Upper lobe of left lung (tissue), 6 donors: ENCODE measurements at regions not wholly inside any gene's neighbourhood (a gene's known extent, or its start where the extent isn't known, plus 50 kb on each side); places are given as distances from the start of the nearest gene placed in this dataset.
A peak's percentile ranks its signal among the peaks of the same experiment; 100 is the strongest.

ENCODE experiments used
- ATAC-seq, 2 donors: fragments of 200-7000 bp; cut with Tn5 transposase; one replicate each; pipeline ENCODE4 v1.9.1; 2022; ENCODE audit warnings: mild to moderate bottlenecking in 2 of 2, moderate library complexity in 2 of 2; ENCODE audit not compliant: low FRiP score in 2 of 2
- DNase-seq, 2 donors: peaks; one replicate each; pipeline ENCODE4 v3.0.0-alpha.2; 2019 to 2020
- H3K27ac ChIP-seq, 4 donors: fragments of 200-600 bp; sonication (generic); one replicate each; pipeline ENCODE4 v1.5.1; 2016 to 2019
- H3K27me3 ChIP-seq, 4 donors: fragments of 200-600 bp; sonication (generic); one replicate each; pipeline ENCODE4 v1.5.1; 2017 to 2019
- H3K36me3 ChIP-seq, 4 donors: fragments of 200-600 bp; sonication (generic); one replicate each; pipeline ENCODE4 v1.5.1; 2016 to 2019
- H3K4me1 ChIP-seq, 4 donors: fragments of 200-600 bp; sonication (generic); one replicate each; pipeline ENCODE4 v1.5.1; 2018 to 2019
- H3K4me3 ChIP-seq, 4 donors: fragments of 200-600 bp; sonication (generic); one replicate each; pipeline ENCODE4 v1.5.1; 2017 to 2019; ENCODE audit warnings: mild to moderate bottlenecking in 2 of 4, moderate library complexity in 1 of 4
- H3K9me3 ChIP-seq, 4 donors: fragments of 200-600 bp; sonication (generic); one replicate each; pipeline ENCODE4 v1.5.1; 2018 to 2019
- CTCF ChIP-seq, 6 experiments: fragments of 450-650 bp in 4 of 6; fragments of 200-600 bp in 2 of 6; sonication (generic) in 2 of 6; IDR thresholded peaks; one replicate each; pipeline ENCODE4 v1.5.1; 2016 to 2019; ENCODE audit warnings: antibody characterized with exemption in 6 of 6
- EP300 ChIP-seq, 4 donors: sonication (generic); formaldehyde crosslinking; IDR thresholded peaks; one replicate each; pipeline ENCODE4 v1.5.1; 2017; ENCODE audit warnings: antibody characterized with exemption in 4 of 4, control low read depth in 2 of 4
- POLR2A ChIP-seq, 4 donors: fragments of 450-650 bp; IDR thresholded peaks; one replicate each; pipeline ENCODE4 v1.5.1; 2016 to 2017; ENCODE audit warnings: antibody characterized with exemption in 4 of 4, mild to moderate bottlenecking in 2 of 4
- POLR2AphosphoS5 ChIP-seq, 2 donors: sonication (generic); formaldehyde crosslinking; IDR thresholded peaks; one replicate each; pipeline ENCODE4 v1.5.1; 2017; ENCODE audit warnings: antibody characterized with exemption in 2 of 2
- WGBS, 2 donors: methylation state at CpG; one replicate each; pipeline ENCODE4 v1.1.5; 2017 to 2018; 5-methylcytosine and 5-hydroxymethylcytosine counted together
- donor health status: DM: no; HTN: no; CAD: no; lungs with moderate emphysema.
- donor health status: DM: no; HTN: yes; CAD: no; lungs with severe emphysema.

DNA sequence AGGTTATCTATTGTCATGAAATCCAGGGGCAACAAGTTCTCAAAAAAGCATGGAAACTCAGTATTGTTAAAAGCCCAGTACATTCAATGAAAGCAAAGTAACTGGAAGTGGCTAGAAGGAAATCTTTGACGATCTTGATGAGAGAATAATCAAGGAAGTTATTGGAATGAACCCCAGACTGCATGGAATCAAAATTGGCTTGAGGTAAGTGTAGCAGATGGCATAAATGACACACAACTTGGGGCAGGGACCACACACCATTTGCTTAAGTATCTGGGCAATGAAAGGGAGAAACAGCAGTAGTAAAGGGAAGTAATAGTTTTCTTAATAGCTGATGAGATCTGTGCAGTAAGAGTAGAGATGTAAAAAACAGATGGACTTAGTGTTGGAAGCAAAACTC is 238.0 kb downstream of the HS3ST3A1 start:
- no peaks in the 10 kb centered on the region for H3K4me1 ChIP-seq
- no peaks in the 10 kb centered on the region for H3K27me3 ChIP-seq
- H3K4me3 ChIP-seq: no peak overlapping the region
- TF ChIP-seq EP300 (IDR thresholded peaks at IDR 0.05): no peak
- no peak for TF ChIP-seq CTCF (IDR thresholded peaks at IDR 0.05)
- no peak for TF ChIP-seq POLR2AphosphoS5 (IDR thresholded peaks at IDR 0.05)
- no peak for TF ChIP-seq POLR2A (IDR thresholded peaks at IDR 0.05)
- ATAC-seq (no peak), DNase-seq (no peak)
- H3K9me3 ChIP-seq: no peaks in the 10 kb centered on the region
- 51 to 58% methylated on average over 1 of the region's 1 CpG for WGBS, 2 donors
- no peak overlapping the region for H3K27ac ChIP-seq
- no peaks in the 10 kb centered on the region for H3K36me3 ChIP-seq

GRCh38 chr17:13362341-13363122 is 239.2 kb downstream of the HS3ST3A1 start:
- no peaks in the 10 kb centered on the region for H3K9me3 ChIP-seq
- DNase-seq (no peak), ATAC-seq (peak in 1 of 2 donors; percentile 19)
- no peaks in the 10 kb centered on the region for H3K4me1 ChIP-seq
- no peak for TF ChIP-seq CTCF (IDR thresholded peaks at IDR 0.05)
- no peak for TF ChIP-seq POLR2AphosphoS5 (IDR thresholded peaks at IDR 0.05)
- no peak for TF ChIP-seq EP300 (IDR thresholded peaks at IDR 0.05)
- TF ChIP-seq POLR2A (IDR thresholded peaks at IDR 0.05): no peak
- H3K4me3 ChIP-seq: peak overlapping the region in 3 of 4 donors; percentile 1 to 25 (median 2)
- WGBS, 2 donors: 67 to 68% methylated on average over 7 to 9 of the region's 9 CpGs
- H3K36me3 ChIP-seq: no peaks in the 10 kb centered on the region
- no peak overlapping the region for H3K27ac ChIP-seq
- H3K27me3 ChIP-seq: no peaks in the 10 kb centered on the region

GRCh38 chr17:13359774-13360173 is 242.0 kb downstream of the HS3ST3A1 start:
- ATAC-seq: no peak
- 52 to 69% methylated on average over 5 of the region's 5 CpGs for WGBS, 2 donors

GRCh38 chr17:13355054-13355453 is 246.7 kb downstream of the HS3ST3A1 start:
- WGBS, 2 donors: 54 to 88% methylated on average over 1 of the region's 1 CpG
- no peak for DNase-seq
- H3K27me3 ChIP-seq: no peaks in the 10 kb centered on the region
- no peak overlapping the region for H3K4me3 ChIP-seq
- no peaks in the 10 kb centered on the region for H3K9me3 ChIP-seq
- H3K36me3 ChIP-seq: no peaks in the 10 kb centered on the region
- H3K27ac ChIP-seq: no peak overlapping the region
- no peak for ATAC-seq
- TF ChIP-seq POLR2AphosphoS5 (IDR thresholded peaks at IDR 0.05): no peak
- TF ChIP-seq CTCF (IDR thresholded peaks at IDR 0.05): no peak
- no peak for TF ChIP-seq EP300 (IDR thresholded peaks at IDR 0.05)
- no peaks in the 10 kb centered on the region for H3K4me1 ChIP-seq

More at GRCh38 chr17:13359774-13360173, 242.0 kb downstream of the HS3ST3A1 start:
- H3K36me3 ChIP-seq: no peaks in the 10 kb centered on the region
- no peaks in the 10 kb centered on the region for H3K4me1 ChIP-seq
- H3K9me3 ChIP-seq: no peaks in the 10 kb centered on the region
- no peak overlapping the region for H3K4me3 ChIP-seq
- no peak for TF ChIP-seq CTCF (IDR thresholded peaks at IDR 0.05)
- TF ChIP-seq POLR2A (IDR thresholded peaks at IDR 0.05): no peak
- no peak for TF ChIP-seq EP300 (IDR thresholded peaks at IDR 0.05)
- TF ChIP-seq POLR2AphosphoS5 (IDR thresholded peaks at IDR 0.05): no peak
- no peak for DNase-seq
- no peaks in the 10 kb centered on the region for H3K27me3 ChIP-seq
- H3K27ac ChIP-seq: no peak overlapping the region

- WGBS, 2 donors: 65% methylated on average over 4 to 5 of the region's 5 CpGs
- H3K36me3 ChIP-seq: no peaks in the 10 kb centered on the region
- TF ChIP-seq CTCF (IDR thresholded peaks at IDR 0.05) (no peak), POLR2A (IDR thresholded peaks at IDR 0.05) (no peak), POLR2AphosphoS5 (IDR thresholded peaks at IDR 0.05) (no peak), EP300 (IDR thresholded peaks at IDR 0.05) (no peak)
- H3K27ac ChIP-seq: no peak overlapping the region
- H3K27me3 ChIP-seq: no peaks in the 10 kb centered on the region
- DNase-seq: no peak
- no peak overlapping the region for H3K4me3 ChIP-seq
- peak in 1 of 2 donors; percentile 19 for ATAC-seq
- H3K4me1 ChIP-seq: no peaks in the 10 kb centered on the region
- H3K9me3 ChIP-seq: no peaks in the 10 kb centered on the region
Observed at GRCh38 chr17:13353590-13353989, 248.1 kb downstream of the HS3ST3A1 start.
